Calu3 (cell line): ENCODE measurements at regions not wholly inside any gene's neighbourhood (a gene's known extent, or its start where the extent isn't known, plus 50 kb on each side); places are given as distances from the start of the nearest gene placed in this dataset.

Experiments
- BruUV-seq: library from RNA; stranded (reverse); fragments of 400-500 nt; replicated peaks from 2 replicates; lab custom pipeline; 2021; lab: Mats Ljungman, UMichigan
- CTCF ChIA-PET: fragments of 300-600 bp; sonication (Branson Sonifier 250); formaldehyde crosslinking; loops from one replicate; lab custom pipeline; 2022; ENCODE audit warnings: antibody characterized with exemption; lab: Charles Lee
- DNase-seq: peaks from one replicate; pipeline ENCODE4 v3.0.0; 2022
- H3K27ac Mint-ChIP-seq: one replicate; pipeline ENCODE4 v1.8.0; 2022; ENCODE audit warnings: mixed read lengths; ENCODE audit not compliant: unreplicated experiment
- H3K27me3 Mint-ChIP-seq: one replicate; pipeline ENCODE4 v1.8.0; 2022; ENCODE audit warnings: mixed read lengths; ENCODE audit not compliant: unreplicated experiment
- H3K36me3 Mint-ChIP-seq: one replicate; pipeline ENCODE4 v1.8.0; 2022; ENCODE audit warnings: mild to moderate bottlenecking, moderate library complexity, mixed read lengths; ENCODE audit not compliant: insufficient read depth, unreplicated experiment
- H3K4me1 Mint-ChIP-seq: one replicate; pipeline ENCODE4 v1.8.0; 2022; ENCODE audit warnings: mild to moderate bottlenecking, low read depth, mixed read lengths; ENCODE audit not compliant: unreplicated experiment
- H3K4me3 Mint-ChIP-seq: one replicate; pipeline ENCODE4 v1.8.0; 2022; ENCODE audit warnings: mild to moderate bottlenecking, low read depth, moderate library complexity, mixed read lengths; ENCODE audit not compliant: unreplicated experiment
- H3K9me3 Mint-ChIP-seq: one replicate; pipeline ENCODE4 v1.8.0; 2022; ENCODE audit warnings: low read depth, mixed read lengths; ENCODE audit not compliant: unreplicated experiment
- CTCF ChIP-seq: fragments of 200-600 bp; IDR thresholded peaks from one replicate; pipeline ENCODE4 v1.8.0; 2022; ENCODE audit warnings: antibody characterized with exemption; ENCODE audit not compliant: unreplicated experiment
- intact Hi-C: fragments of 100-400 bp; cut with micrococcal nuclease; formaldehyde crosslinking; loops from one replicate; pipeline ENCODE4 v1.10.0; 2022; ENCODE audit not compliant: unreplicated experiment

- no peak for TF ChIP-seq CTCF
These were observed 188.4 kb downstream of the AEBP2 start for GRCh38 chr12:19627719-19628118.

GRCh38 chr12:19630536-19630935, 191.2 kb downstream of the AEBP2 start:
- Mint-ChIP-seq H3K36me3 (no peaks in the 10 kb centered on the region), H3K4me3 (no peak overlapping the region), H3K4me1 (no peaks in the 10 kb centered on the region), H3K27ac (no peak overlapping the region), H3K9me3 (peaks cover 2% of the 10 kb centered on the region), H3K27me3 (no peaks in the 10 kb centered on the region)
- no TSS peak for BruUV-seq
- no peak for TF ChIP-seq CTCF
- CTCF ChIA-PET = no interaction called here
- intact Hi-C loops = no loop called here
- DNase-seq = no peak

More at GRCh38 chr12:19627719-19628118, 188.4 kb downstream of the AEBP2 start:
- Mint-ChIP-seq H3K4me1 (no peaks in the 10 kb centered on the region), H3K36me3 (no peaks in the 10 kb centered on the region), H3K27me3 (no peaks in the 10 kb centered on the region), H3K9me3 (peaks cover 2% of the 10 kb centered on the region), H3K27ac (no peak overlapping the region), H3K4me3 (no peak overlapping the region)
- CTCF ChIA-PET = no interaction called here
- no peak for DNase-seq
- BruUV-seq = no TSS peak
- intact Hi-C loops = no loop called here

GRCh38 chr12:19633194-19633593, 193.9 kb downstream of the AEBP2 start:
- Mint-ChIP-seq H3K36me3 (no peaks in the 10 kb centered on the region), H3K4me1 (no peaks in the 10 kb centered on the region), H3K9me3 (no peaks in the 10 kb centered on the region), H3K4me3 (no peak overlapping the region), H3K27ac (no peak overlapping the region), H3K27me3 (no peaks in the 10 kb centered on the region)
- no TSS peak for BruUV-seq
- no peak for TF ChIP-seq CTCF
- intact Hi-C loops = no loop called here
- CTCF ChIA-PET = no interaction called here
- DNase-seq = no peak

DNA sequence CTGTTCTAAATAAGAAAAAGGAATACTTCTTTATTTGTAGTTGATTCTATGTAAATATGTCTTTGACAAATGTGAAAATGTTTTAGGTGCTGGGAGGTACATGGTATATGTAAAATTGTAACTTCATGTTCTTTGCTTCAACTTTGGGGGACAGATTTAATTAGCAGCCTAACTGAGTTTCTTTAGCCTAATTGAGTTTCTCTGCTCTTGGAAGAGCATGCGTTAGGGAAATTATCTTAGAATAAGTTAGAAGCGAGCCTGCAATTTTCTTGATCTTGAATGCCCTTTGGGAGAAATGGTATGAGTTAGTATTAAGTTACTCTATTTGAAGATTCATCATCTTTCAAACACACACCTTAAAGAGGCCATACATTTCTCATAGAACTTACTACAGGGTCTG, 194.3 kb downstream of the AEBP2 start:
- BruUV-seq = no TSS peak
- Mint-ChIP-seq H3K36me3 (no peaks in the 10 kb centered on the region), H3K27ac (no peak overlapping the region), H3K4me3 (no peak overlapping the region), H3K4me1 (no peaks in the 10 kb centered on the region), H3K9me3 (no peaks in the 10 kb centered on the region), H3K27me3 (no peaks in the 10 kb centered on the region)
- intact Hi-C loops = no loop called here
- DNase-seq = no peak
- CTCF ChIA-PET = no interaction called here
- TF ChIP-seq CTCF = no peak
